Uterus (tissue), 3 donors: ENCODE measurements at regions not wholly inside any gene's neighbourhood (a gene's known extent, or its start where the extent isn't known, plus 50 kb on each side); places are given as distances from the start of the nearest gene placed in this dataset.
A peak's percentile ranks its signal among the peaks of the same experiment; 100 is the strongest.
"Not testable (repeated sequence)": the region's sequence is repeated elsewhere in the genome, so short reads cannot be mapped to it uniquely, and the experiment has no call there.

ENCODE experiments used
- DNase-seq, 2 donors: peaks; one replicate each; pipeline ENCODE4 v3.0.0-alpha.2; 2019 to 2020
- H3K27ac ChIP-seq, 2 donors: fragments of 200-600 bp; sonication (generic); 1 replicate in 1 of 2; 2 replicates in 1 of 2; pipeline ENCODE4 v1.5.1; 2016 to 2018
- H3K27me3 ChIP-seq, 2 donors: fragments of 200-600 bp; sonication (generic); one replicate each; pipeline ENCODE4 v1.5.1; 2018 to 2019; ENCODE audit warnings: control low read depth in 1 of 2
- H3K36me3 ChIP-seq, 2 donors: fragments of 200-600 bp; sonication (generic); one replicate each; pipeline ENCODE4 v1.5.1; 2019; ENCODE audit warnings: control low read depth in 1 of 2
- H3K4me1 ChIP-seq, 2 donors: fragments of 200-600 bp; sonication (generic); one replicate each; pipeline ENCODE4 v1.5.1; 2018 to 2019; ENCODE audit warnings: control low read depth in 1 of 2
- H3K4me3 ChIP-seq, 2 donors: fragments of 200-600 bp; sonication (generic); 1 replicate in 1 of 2; 2 replicates in 1 of 2; pipeline ENCODE4 v1.5.1; 2018 to 2019; ENCODE audit warnings: mild to moderate bottlenecking in 1 of 2
- H3K9me3 ChIP-seq, 2 donors: fragments of 200-600 bp; sonication (generic); one replicate each; pipeline ENCODE4 v1.5.1; 2019; ENCODE audit warnings: control low read depth in 1 of 2
- POLR2A ChIP-seq, 2 donors: fragments of 450-650 bp; IDR thresholded peaks; one replicate each; pipeline ENCODE4 v1.6.1; 2016; ENCODE audit warnings: antibody characterized with exemption in 2 of 2, mild to moderate bottlenecking in 1 of 2, moderate library complexity in 1 of 2
- intact Hi-C: fragments of 100-400 bp; cut with DNase I; formaldehyde crosslinking; loops from one replicate; pipeline ENCODE4 v1.15.1; 2023; ENCODE audit warnings: low total_unique reads
- TF ChIP-seq, protein P1 (sequence below), 4 experiments: fragments of 200-600 bp in 2 of 4; fragments of 450-650 bp in 2 of 4; sonication (generic) in 2 of 4; IDR thresholded peaks; one replicate each; pipeline ENCODE4 v1.5.1; 2016 to 2019; ENCODE audit warnings: antibody characterized with exemption in 4 of 4, mild to moderate bottlenecking in 2 of 4, moderate library complexity in 1 of 4
- donor health status: DM: yes; HTN: yes; CAD: no.

DNA sequence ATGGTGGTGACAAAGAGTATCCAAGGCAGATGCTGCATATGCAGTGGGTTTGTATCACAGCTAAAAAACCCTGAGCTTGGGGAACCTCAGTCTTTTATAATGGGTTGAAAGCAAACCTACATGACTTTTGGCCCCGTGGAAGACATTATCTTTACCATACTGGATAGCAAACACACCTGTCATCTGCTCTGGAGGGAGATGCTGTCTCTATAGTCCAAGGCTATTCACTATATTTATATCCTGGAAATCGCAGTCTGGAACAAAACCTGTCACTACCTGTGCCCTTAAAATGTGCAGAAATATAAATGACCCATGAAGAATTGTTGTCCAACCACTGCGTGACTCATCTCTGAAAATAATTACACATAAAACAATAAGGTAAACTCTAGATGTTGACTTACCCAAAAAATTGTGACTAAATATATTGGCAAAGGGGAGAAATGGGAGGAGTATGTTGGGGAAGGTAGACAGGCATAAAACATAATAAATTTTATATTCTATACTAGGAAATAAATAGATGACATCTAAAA is 121.0 kb upstream of the CXADR start:
- Histone ChIP-seq H3K27me3 (no peaks in the 10 kb centered on the region), H3K4me3 (no peak overlapping the region), H3K4me1 (no peaks in the 10 kb centered on the region), H3K9me3 (no peaks in the 10 kb centered on the region), H3K36me3 (no peaks in the 10 kb centered on the region), H3K27ac (no peak overlapping the region)
- intact Hi-C loops, result loop anchor here (10.0 kb wide), 1 partner anchor 193 kb away; no protein-coding TSS in a partner anchor
- DNase-seq, result no peak
- TF ChIP-seq, protein P1, sequence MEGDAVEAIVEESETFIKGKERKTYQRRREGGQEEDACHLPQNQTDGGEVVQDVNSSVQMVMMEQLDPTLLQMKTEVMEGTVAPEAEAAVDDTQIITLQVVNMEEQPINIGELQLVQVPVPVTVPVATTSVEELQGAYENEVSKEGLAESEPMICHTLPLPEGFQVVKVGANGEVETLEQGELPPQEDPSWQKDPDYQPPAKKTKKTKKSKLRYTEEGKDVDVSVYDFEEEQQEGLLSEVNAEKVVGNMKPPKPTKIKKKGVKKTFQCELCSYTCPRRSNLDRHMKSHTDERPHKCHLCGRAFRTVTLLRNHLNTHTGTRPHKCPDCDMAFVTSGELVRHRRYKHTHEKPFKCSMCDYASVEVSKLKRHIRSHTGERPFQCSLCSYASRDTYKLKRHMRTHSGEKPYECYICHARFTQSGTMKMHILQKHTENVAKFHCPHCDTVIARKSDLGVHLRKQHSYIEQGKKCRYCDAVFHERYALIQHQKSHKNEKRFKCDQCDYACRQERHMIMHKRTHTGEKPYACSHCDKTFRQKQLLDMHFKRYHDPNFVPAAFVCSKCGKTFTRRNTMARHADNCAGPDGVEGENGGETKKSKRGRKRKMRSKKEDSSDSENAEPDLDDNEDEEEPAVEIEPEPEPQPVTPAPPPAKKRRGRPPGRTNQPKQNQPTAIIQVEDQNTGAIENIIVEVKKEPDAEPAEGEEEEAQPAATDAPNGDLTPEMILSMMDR (IDR thresholded peaks at IDR 0.05), result no peak
- TF ChIP-seq POLR2A (IDR thresholded peaks at IDR 0.05), result no peak

DNA sequence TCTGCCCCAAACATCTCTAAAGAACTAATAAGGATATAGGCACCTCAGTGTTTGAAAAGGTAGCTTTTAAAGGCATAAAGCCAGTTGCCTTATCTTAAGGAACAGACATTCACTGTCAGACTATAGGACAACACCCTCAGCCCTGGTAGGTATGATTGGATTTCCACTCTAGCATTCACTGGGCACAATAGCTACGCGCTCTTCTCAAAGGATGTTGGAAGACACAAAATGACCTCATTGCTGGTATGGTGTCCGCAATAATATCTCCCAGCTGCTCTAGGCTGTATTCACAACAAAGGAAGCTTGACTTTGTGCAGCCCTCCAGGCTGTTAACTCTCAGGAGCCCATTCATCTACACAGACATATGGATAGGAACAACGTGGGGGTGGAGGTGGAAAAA is 119.4 kb upstream of the CXADR start:
- Histone ChIP-seq H3K4me3 (no peak overlapping the region), H3K4me1 (no peaks in the 10 kb centered on the region), H3K36me3 (no peaks in the 10 kb centered on the region), H3K27ac (no peak overlapping the region), H3K9me3 (no peaks in the 10 kb centered on the region), H3K27me3 (no peaks in the 10 kb centered on the region)
- no peak for DNase-seq
- intact Hi-C loops, result loop anchor here (10.0 kb wide), 1 partner anchor 191 kb away; no protein-coding TSS in a partner anchor
- no peak for TF ChIP-seq POLR2A (IDR thresholded peaks at IDR 0.05)
- TF ChIP-seq, protein P1 (IDR thresholded peaks at IDR 0.05), result no peak

DNA sequence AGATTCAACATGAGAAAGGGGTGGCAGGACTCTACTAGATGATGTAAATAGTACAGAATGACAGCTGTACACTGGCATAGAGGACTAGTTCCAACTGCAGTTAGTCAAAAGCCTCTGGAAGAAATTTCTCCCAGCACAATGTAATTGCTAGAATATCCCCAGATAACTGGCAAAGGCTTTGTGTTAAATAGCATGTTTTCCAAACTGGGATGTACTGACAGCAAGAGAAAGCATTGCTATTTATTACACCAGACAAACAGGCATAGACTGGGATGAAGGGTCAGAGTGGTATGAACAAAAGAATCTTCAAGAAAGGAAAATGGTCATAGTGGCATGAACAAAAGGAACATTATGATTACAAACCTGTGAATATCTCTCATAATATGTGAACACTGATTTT is 115.9 kb upstream of the CXADR start:
- intact Hi-C loops, result loop anchor here (10.0 kb wide), 1 partner anchor 188 kb away; no protein-coding TSS in a partner anchor
- TF ChIP-seq, protein P1 (IDR thresholded peaks at IDR 0.05), result no peak
- no peak for TF ChIP-seq POLR2A (IDR thresholded peaks at IDR 0.05)
- H3K36me3 ChIP-seq, result no peaks in the 10 kb centered on the region

DNA sequence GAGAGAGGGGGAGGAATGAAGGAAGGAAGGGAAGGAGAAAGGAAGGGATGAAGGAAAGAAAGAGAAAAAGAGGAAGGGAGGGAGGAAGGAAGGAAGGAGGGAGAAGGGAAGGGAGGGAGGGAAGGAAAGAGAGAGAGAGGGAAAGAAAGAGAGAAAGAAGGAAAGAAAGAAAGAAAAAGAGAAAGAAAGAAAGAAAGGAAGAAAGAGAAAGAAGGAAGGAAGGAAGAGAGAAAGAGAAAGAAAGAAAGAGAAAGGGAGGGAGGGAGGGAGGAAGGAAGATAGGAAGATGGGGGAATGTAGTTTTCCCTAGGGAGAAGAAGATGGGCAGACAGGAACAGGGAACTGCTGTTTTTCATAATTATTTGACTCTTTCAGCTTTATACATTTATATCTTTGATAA is 115.1 kb upstream of the CXADR start:
- intact Hi-C loops, result loop anchor here (10.0 kb wide), 1 partner anchor 187 kb away; no protein-coding TSS in a partner anchor
- no peak for TF ChIP-seq POLR2A (IDR thresholded peaks at IDR 0.05)
- TF ChIP-seq, protein P1 (IDR thresholded peaks at IDR 0.05), result no peak
- H3K27me3 ChIP-seq, result no peaks in the 10 kb centered on the region
- H3K9me3 ChIP-seq, result no peaks in the 10 kb centered on the region
- DNase-seq, result no peak
- no peak overlapping the region for H3K4me3 ChIP-seq
- H3K36me3 ChIP-seq, result no peaks in the 10 kb centered on the region
- H3K27ac ChIP-seq, result no peak overlapping the region
- no peaks in the 10 kb centered on the region for H3K4me1 ChIP-seq

More for the DNA sequence above, 115.9 kb upstream of the CXADR start:
- H3K4me3 ChIP-seq, result no peak overlapping the region
- H3K27ac ChIP-seq, result peak overlapping the region in 1 of 2 donors; percentile 25
- H3K9me3 ChIP-seq, result no peaks in the 10 kb centered on the region
- DNase-seq, result no peak
- H3K27me3 ChIP-seq, result no peaks in the 10 kb centered on the region
- no peaks in the 10 kb centered on the region for H3K4me1 ChIP-seq

DNA sequence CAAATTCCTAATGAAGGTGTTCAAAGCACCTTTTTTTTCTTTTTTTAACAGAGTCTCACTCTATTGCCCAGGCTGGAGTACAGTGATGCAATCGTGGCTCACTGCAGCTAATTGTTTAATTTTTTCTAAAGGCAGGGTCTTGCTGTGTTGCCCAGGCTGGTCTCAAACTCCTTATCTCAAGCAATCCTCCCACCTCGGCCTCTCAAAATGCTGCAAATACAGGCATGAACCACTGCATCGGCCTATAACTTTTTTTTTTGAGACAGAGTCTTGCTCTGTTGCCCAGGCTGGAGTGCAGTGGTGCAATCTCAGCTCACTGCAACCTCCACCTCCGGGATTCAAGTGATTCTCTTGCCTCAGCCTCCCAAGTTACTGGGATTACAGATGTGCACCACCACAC is 113.9 kb upstream of the CXADR start:
- not testable (repeated sequence) for H3K4me1 ChIP-seq, H3K27me3 ChIP-seq, H3K9me3 ChIP-seq, H3K27ac ChIP-seq, H3K36me3 ChIP-seq, DNase-seq, H3K4me3 ChIP-seq
- intact Hi-C loops, result loop anchor here (10.0 kb wide), 1 partner anchor 186 kb away; no protein-coding TSS in a partner anchor

DNA sequence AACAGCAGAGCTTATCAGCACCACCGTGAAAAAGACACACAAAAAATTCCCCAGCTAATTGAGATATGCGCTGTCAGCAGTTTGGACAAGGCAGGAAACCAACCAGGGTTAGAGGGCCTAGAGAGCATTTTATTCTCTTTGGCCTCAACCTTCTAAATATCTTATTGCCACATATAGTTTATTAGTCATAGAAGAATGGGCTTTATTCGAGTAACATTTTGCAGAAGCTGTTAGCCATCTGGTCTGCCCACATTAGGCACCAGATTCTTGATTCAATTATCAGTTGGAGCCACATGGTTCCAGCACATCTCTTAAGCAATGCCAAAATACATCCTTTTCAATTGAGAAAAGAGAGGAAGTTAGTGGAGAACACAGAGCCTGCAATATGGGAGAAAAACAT is 109.9 kb upstream of the CXADR start:
- Histone ChIP-seq H3K4me1 (no peaks in the 10 kb centered on the region), H3K4me3 (no peak overlapping the region), H3K9me3 (no peaks in the 10 kb centered on the region), H3K36me3 (no peaks in the 10 kb centered on the region), H3K27ac (no peak overlapping the region), H3K27me3 (no peaks in the 10 kb centered on the region)
- no peak for DNase-seq
- TF ChIP-seq POLR2A (IDR thresholded peaks at IDR 0.05), result no peak
- TF ChIP-seq, protein P1 (IDR thresholded peaks at IDR 0.05), result no peak
- intact Hi-C loops, result no loop called here
